HG02623 (cell line): ENCODE measurements at regions not wholly inside any gene's neighbourhood (a gene's known extent, or its start where the extent isn't known, plus 50 kb on each side); places are given as distances from the start of the nearest gene placed in this dataset.

Experiments used
- ATAC-seq: cut with Tn5 transposase; IDR thresholded peaks from one replicate; pipeline ENCODE4 v1.9.1; 2021; ENCODE audit warnings: moderate library complexity; ENCODE audit not compliant: unreplicated experiment

DNA sequence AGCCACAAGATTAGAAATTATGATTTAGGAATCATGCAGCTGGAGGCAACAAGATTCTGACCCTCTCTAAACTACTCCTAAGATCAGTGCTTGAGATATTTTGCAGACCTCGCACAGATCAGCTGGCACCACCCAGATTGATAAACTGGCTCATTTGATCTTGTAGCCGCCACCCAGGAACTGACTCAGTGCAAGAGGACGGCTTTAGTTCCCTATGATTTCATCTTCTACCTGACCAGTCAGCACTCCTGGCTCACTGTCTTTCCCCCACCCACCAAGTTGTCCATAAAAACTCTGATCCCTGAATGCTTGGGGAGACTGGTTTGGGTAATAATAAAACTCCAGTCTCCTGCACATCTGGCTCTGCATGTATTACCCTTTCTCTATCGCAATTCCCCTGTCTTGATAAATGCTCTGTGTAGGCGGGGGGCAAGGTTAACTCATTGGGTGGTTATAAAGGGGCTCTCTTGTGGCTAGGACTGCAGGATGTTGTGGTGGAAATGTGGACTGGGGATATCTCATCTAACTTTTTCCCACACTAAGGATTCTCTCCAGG, 96.1 kb downstream of the ARL6IP6 start:
- ATAC-seq = no peak

DNA sequence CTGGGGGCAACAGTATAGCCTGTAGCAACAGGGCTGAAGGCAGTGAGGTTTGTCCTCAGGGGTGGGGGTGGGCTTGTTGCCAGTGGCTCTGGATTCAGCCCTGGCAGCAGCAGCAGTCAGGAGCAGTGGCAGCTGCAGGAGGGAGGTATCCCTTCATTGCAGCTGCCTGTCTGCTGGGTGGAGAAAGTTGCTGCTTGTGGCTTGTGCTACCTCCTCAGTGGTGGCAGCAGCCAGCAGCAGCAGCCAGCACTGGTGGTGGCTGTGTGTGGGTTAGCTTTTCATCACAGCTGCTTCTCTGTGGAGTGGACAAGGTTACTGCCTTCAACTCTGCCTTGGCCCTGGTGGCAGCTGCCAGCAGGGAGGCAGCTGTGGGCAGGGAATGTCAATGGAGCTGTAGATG, 94.9 kb downstream of the ARL6IP6 start:
- no peak for ATAC-seq
